ENCODE measurements at regions not wholly inside any gene's neighbourhood (a gene's known extent, or its start where the extent isn't known, plus 50 kb on each side); places are given as distances from the start of the nearest gene placed in this dataset.

- peak overlapping the region; percentile 11 to 40 for H3K27ac ChIP-seq
- H3K9me3 ChIP-seq, result no peaks in the 10 kb centered on the region
- DNase-seq (ENCODE audit: low spot score), result peak; percentile 30
- H3K4me1 ChIP-seq (replicated peaks), result peaks cover 10% of the 10 kb centered on the region
- no peak for TF ChIP-seq CTCF (IDR thresholded peaks at IDR 0.05)
- peak; percentile 21 for TF ChIP-seq POLR2AphosphoS5 (IDR thresholded peaks at IDR 0.05)
- TF ChIP-seq POLR2A (IDR thresholded peaks at IDR 0.05), result no peak
- WGBS, result 34% methylated on average over 14 of the region's 14 CpGs
- no peaks in the 10 kb centered on the region for H3K27me3 ChIP-seq (replicated peaks; ENCODE audit: insufficient read depth)
- no peak overlapping the region for H3K4me3 ChIP-seq
- no peaks in the 10 kb centered on the region for H3K36me3 ChIP-seq
- intact Hi-C loops (cut with DNase I), result loop anchor here (5.0 to 10.0 kb wide), 4 partner anchors 157 to 962 kb away; no protein-coding TSS in a partner anchor
These were observed 61.7 kb upstream of the DLK1 start for GRCh38 chr14:100664841-100665510.

- intact Hi-C loops (cut with DNase I), result loop anchor here (10.0 kb wide), 2 partner anchors 699 to 889 kb away; no protein-coding TSS in a partner anchor
- peak; percentile 66 for DNase-seq (ENCODE audit: low spot score)
- Histone ChIP-seq H3K4me3 (no peak overlapping the region), H3K36me3 (no peaks in the 10 kb centered on the region), H3K9me3 (no peaks in the 10 kb centered on the region), H3K4me1 (replicated peaks) (peaks cover 10% of the 10 kb centered on the region), H3K27me3 (replicated peaks; ENCODE audit: insufficient read depth) (no peaks in the 10 kb centered on the region), H3K27ac (peak overlapping the region; percentile 11 to 40)
- WGBS, result 35% methylated on average over 11 of the region's 11 CpGs
- TF ChIP-seq POLR2AphosphoS5 (IDR thresholded peaks at IDR 0.05) (no peak), CTCF (IDR thresholded peaks at IDR 0.05) (no peak), POLR2A (IDR thresholded peaks at IDR 0.05) (no peak)
These were observed 61.1 kb upstream of the DLK1 start for GRCh38 chr14:100665511-100666032.

GRCh38 chr14:100666403-100666802, 60.3 kb upstream of the DLK1 start:
- Histone ChIP-seq H3K4me1 (replicated peaks) (peaks cover 10% of the 10 kb centered on the region), H3K36me3 (no peaks in the 10 kb centered on the region), H3K4me3 (no peak overlapping the region), H3K27ac (no peak overlapping the region), H3K9me3 (no peaks in the 10 kb centered on the region), H3K27me3 (replicated peaks; ENCODE audit: insufficient read depth) (no peaks in the 10 kb centered on the region)
- WGBS, result 91% methylated on average over 3 of the region's 3 CpGs
- no peak for DNase-seq (ENCODE audit: low spot score)
- TF ChIP-seq POLR2AphosphoS5 (IDR thresholded peaks at IDR 0.05) (no peak), CTCF (IDR thresholded peaks at IDR 0.05) (no peak), POLR2A (IDR thresholded peaks at IDR 0.05) (no peak)
- intact Hi-C loops (cut with DNase I), result loop anchor here (10.0 kb wide), 2 partner anchors 698 to 888 kb away; no protein-coding TSS in a partner anchor

- H3K27ac ChIP-seq, result no peak overlapping the region
- WGBS, result 93% methylated on average over 10 of the region's 10 CpGs
- DNase-seq (ENCODE audit: low spot score), result no peak
- H3K9me3 ChIP-seq, result no peaks in the 10 kb centered on the region
- no peak for TF ChIP-seq POLR2AphosphoS5 (IDR thresholded peaks at IDR 0.05)
- TF ChIP-seq POLR2A (IDR thresholded peaks at IDR 0.05), result no peak
- H3K27me3 ChIP-seq (replicated peaks; ENCODE audit: insufficient read depth), result no peaks in the 10 kb centered on the region
- no peak overlapping the region for H3K4me3 ChIP-seq
- H3K36me3 ChIP-seq, result no peaks in the 10 kb centered on the region
- intact Hi-C loops (cut with DNase I), result loop anchor here (10.0 kb wide), 2 partner anchors 698 to 888 kb away; no protein-coding TSS in a partner anchor
- H3K4me1 ChIP-seq (replicated peaks), result peaks cover 10% of the 10 kb centered on the region
These were observed 59.8 kb upstream of the DLK1 start for GRCh38 chr14:100666851-100667250.

GRCh38 chr14:100667656-100668055, 59.0 kb upstream of the DLK1 start:
- H3K36me3 ChIP-seq, result no peaks in the 10 kb centered on the region
- peaks cover 10% of the 10 kb centered on the region for H3K4me1 ChIP-seq (replicated peaks)
- H3K27me3 ChIP-seq (replicated peaks; ENCODE audit: insufficient read depth), result no peaks in the 10 kb centered on the region
- no peak for DNase-seq (ENCODE audit: low spot score)
- no peak overlapping the region for H3K27ac ChIP-seq
- H3K4me3 ChIP-seq, result no peak overlapping the region
- no peaks in the 10 kb centered on the region for H3K9me3 ChIP-seq
- TF ChIP-seq POLR2AphosphoS5 (IDR thresholded peaks at IDR 0.05), result no peak
- no peak for TF ChIP-seq CTCF (IDR thresholded peaks at IDR 0.05)
- TF ChIP-seq POLR2A (IDR thresholded peaks at IDR 0.05), result no peak
- 84% methylated on average over 18 of the region's 19 CpGs for WGBS
- intact Hi-C loops (cut with DNase I), result loop anchor here (10.0 kb wide), 2 partner anchors 697 to 887 kb away; no protein-coding TSS in a partner anchor

Data from prostate gland (tissue), 2 donors.